Erythroblast (primary cell): ENCODE measurements at regions not wholly inside any gene's neighbourhood (a gene's known extent, or its start where the extent isn't known, plus 50 kb on each side); places are given as distances from the start of the nearest gene placed in this dataset.

Experiments used
- GATA1 ChIP-seq: IDR thresholded peaks from 2 replicates; pipeline ENCODE4 v1.6.1; 2011; ENCODE audit warnings: low read depth, mild to moderate bottlenecking, control low read depth, low read length, moderate library complexity
- POLR2A ChIP-seq: IDR thresholded peaks from 2 replicates; pipeline ENCODE4 v1.6.1; 2011; ENCODE audit warnings: mild to moderate bottlenecking, low read length

DNA sequence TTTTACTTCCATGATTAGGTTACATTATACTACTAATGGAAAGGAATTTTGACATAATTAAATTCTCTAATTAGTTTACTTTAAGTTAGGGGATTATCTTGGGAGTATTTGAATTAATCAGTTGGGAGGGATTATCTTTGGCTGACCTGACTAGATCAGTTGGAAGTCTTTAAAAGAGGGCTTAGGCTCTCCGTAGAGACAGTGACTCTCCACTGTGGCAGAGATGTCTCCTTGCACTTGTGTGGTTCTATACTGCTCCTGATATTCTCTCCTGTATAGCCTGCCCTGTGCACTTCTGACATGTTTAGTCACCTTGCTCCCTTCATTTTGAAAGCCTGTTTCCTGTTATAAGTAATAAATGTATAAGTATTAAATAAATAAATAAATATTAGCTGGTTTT lies 1612.3 kb upstream of the PRR20A start:
- TF ChIP-seq POLR2A (no peak), GATA1 (no peak)
